Femur (tissue), 1 donor: ENCODE measurements at regions not wholly inside any gene's neighbourhood (a gene's known extent, or its start where the extent isn't known, plus 50 kb on each side); places are given as distances from the start of the nearest gene placed in this dataset.
A peak's percentile ranks its signal among the peaks of the same experiment; 100 is the strongest.

Experiments
- DNase-seq: peaks from one replicate; pipeline ENCODE4 v3.0.0-alpha.2; 2017

DNA sequence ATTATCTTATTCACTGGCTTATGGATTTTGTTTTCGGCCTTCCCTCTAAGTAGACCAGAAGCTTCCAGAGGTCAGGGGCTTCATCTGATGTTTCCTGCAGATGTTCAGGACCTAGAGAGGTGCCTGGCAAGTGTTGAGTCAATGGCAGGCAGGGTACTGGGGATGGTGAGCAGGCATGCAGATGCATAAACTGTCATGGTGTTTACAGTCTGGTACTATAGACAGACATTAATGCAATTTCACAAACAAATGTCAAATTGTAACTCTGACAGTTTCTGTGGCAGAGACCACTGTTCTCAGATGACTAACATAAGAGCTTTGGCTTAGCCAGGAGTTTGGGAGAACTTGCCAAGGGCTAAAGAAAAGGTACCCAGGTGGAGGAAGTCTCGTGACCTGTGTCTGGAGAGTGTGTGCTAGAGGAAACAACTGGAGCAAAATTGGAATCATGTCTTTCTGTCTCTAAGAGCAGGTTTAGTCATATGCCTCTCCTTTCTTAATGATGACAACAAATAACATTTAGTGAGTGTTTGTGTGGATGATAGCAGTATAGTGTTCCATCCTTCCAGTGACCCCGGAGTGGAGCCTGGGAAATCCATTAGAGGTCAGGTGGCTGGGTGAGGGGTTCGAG is 53.7 kb upstream of the TRAK1 start:
- DNase-seq: no peak

DNA sequence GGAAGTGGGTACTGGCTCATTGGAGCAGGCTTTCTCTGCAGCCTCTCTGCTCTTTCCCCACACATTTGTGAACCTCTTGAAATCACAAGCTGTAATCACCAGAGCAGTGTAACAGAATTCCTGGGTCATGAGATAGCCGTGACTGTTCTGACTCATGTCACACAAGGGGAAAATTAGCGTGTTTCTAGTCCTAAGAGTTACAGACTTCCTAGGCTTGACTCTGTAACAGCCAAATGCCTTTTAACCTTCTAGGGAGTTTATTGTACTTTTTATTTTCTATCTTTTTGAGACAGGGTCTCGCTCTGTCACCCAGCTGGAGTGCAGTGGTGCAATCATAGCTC is 54.7 kb upstream of the TRAK1 start:
- DNase-seq: peak; percentile 64

DNA sequence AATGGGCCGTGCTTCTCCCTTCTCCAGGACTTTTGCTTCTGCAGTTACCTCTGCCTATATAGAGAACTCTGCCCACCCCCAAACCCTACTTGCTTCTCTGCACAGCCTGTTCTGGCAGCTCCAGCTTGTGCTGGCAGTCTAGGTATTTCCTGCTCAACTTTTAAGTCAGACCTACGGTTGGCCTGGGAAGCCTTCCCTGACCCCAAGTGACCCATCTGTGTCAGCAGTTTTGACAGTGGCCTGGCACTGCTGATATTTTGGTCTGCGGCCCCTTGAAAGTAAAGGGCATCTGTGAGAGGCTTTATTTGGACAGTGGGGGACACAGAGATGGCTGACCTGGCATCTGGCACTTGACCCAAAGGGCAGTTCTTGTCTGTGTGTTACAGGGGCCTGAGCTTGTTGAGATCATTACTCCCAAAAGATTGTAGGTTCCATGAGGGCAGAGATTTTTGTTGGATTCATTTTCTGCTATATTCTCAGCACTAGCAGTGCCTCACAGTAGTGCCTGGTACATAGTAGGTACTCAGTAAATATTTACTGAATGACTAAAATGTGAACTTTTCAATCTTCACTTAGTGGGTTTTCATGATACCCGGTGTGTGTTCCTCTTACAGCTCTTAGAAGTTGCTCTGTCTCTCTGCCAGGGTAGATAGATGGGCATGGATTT is 55.2 kb upstream of the TRAK1 start:
- DNase-seq: no peak

DNA sequence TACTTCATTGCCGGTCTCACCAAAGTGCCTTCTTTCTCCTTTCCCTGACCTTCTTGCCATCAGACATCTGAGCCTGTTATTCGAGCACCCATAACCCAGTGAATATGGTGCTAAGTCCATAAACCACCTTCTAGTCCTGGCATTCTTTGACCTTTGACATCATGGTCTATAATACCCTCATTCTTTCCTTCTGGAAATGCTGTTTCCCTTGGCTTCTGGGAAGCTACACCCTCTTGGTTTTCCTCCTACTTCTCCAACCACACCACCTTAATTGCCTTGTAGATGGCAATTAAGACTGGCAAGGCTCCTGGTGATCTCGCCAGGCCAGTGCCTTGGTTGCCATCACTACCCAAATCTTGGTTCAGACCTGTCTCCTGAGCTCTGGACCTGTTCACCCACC is 56.1 kb upstream of the TRAK1 start:
- no peak for DNase-seq

DNA sequence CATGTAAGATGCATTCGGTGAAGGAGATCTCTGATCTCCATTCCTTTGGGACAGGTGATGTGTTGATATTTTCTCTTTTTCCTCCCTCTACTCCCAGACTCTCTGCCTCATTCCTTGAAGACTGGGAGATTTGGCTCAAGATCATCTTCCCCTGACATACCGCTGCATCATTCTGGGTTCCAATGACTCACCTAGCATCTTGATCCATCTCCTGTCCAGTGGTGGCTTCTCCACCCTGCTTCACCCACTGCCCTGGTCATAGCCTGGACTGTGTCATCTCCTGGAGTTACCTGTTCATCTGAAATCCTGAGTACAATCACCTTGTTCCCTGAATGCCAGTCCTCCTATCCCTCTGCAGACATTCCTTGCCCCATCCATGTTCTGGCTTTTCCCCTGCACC is 57.4 kb upstream of the TRAK1 start:
- DNase-seq: no peak

DNA sequence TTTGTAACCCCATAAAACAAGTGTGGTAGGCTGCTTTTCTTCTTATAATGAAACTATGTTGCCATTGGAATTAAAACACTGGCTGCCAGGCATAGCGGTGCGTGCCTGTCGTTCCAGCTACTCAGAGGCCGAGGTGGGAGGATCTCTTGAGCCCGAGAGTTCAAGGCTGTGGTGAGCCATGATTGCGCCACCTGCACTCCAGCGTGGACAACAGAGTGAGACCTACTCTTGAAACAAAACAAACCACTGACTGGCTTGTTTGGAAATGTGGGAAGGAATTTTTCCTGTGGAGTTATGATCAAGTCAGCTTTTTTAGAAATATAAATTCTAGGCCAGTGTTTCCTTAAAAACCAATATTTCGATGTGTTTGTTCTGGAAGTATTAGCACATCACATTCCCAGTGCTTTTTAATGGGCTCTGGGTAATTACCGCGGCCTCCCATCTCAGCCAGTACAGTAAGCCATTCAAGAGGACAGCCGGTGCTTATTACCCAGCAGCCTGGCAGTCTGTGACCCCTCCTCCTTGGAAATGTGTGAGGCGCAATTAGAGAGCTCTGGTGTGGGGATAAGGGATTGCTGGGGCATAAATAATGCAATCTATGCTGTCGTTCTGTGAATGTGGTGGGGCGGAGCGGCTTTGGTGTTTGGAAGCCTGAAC is 58.3 kb upstream of the TRAK1 start:
- peak; percentile 67 for DNase-seq

DNA sequence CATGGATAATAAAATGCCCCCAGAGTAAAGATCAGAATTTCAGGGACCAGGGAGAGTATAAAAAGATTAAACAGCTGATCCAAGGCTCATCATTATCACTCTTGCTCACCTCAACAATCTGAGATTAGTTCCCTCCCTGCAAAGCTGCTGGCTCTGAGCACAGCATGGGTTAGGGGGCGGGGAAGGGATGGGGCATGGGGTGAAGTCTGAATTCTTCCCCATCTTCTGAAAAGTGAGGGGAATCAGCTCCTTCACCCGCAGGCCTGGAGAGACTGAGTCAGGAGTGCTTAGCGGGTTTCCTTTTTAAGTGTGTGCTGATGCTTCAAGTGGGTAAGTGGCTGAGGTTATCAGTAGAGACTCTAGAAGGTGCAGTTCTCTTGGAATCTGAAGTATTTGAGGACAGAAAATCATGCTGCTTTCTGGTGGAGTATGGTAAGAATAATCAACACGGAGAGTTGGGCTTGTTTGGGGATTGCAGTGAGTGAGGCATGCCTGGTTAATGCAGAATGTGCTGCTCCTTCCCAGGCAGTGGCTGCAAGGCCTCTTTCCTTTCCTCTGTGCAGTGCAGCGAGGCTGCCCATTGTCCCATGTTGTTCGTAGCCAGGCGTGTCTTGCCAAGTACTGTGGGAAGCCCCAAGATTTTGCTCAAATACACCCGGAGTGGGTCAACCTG is 59.2 kb upstream of the TRAK1 start:
- no peak for DNase-seq

DNA sequence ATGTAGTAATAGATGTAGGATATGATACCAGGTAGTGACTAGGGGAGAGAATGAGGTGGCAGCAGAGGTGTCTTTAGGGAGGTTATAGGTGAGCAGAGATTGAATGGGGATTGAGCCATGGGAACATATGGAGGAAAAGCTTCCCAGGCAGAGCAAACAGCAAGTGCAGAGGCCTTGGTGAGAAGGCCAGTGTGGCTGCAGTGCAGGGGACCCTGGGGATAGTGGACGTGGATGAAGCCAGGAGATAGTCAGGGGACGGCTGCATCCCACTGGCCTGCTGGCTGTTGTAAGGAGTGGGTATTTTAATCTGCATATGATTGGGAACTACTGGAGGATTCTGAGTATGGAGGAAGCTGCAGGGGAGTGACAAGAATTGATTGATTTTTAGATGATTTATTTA is 62.7 kb upstream of the TRAK1 start:
- no peak for DNase-seq

DNA sequence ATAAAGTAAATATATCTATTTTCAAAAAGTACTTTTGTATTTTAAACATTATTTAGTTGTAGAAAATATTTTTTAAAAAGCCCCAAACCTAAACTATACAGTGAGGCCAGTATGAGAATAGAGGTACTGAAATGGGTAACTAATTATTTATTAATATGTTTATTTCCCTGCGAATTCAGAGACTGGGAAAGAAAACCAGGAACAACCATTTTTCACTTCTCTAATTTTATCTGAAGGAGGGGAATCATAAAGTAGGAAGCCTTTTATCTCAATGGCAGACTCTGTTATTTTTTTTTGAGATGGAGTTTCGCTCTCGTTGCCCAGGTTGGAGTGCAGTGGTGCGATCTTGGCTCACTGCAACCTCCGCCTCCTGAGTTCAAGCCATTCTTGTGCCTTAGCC is 63.6 kb upstream of the TRAK1 start:
- no peak for DNase-seq

DNA sequence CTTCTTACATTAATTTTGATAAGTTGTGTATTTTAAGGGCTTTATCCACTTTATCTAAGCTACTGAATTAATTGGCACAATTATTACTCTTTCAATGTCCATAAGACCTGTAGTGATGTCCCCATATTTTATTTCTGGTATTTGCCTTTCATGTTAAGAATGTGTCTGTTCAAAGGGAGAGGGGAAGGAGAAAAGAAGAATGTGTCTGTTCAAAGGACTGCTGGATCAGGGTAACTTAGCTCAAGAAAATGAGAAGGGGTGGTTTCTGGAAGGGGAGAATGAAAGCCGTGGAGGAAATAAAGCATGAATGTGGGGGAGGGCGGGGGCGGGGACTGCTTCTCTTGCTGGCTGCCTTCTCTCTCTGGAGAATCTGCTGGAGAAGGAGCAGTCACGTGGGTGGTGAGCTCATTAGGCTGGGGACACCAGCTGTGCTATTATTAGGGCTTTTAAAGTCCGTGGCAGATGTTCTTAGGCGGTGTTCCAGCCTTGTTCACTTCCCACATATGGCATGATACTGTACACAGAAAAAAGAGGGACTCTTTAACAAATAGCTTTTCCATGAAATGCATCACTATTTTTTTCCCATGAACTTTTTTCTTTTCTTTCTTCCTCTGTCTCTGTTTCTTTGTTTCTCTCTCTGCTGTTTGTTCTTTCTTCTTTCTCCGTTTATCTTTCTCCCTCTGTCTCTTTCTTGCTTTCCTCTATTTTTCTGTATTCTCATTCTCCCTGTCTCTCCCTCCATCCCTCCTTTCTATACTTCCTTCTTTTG is 63.7 kb upstream of the ULK4 start:
- peak; percentile 97 for DNase-seq

DNA sequence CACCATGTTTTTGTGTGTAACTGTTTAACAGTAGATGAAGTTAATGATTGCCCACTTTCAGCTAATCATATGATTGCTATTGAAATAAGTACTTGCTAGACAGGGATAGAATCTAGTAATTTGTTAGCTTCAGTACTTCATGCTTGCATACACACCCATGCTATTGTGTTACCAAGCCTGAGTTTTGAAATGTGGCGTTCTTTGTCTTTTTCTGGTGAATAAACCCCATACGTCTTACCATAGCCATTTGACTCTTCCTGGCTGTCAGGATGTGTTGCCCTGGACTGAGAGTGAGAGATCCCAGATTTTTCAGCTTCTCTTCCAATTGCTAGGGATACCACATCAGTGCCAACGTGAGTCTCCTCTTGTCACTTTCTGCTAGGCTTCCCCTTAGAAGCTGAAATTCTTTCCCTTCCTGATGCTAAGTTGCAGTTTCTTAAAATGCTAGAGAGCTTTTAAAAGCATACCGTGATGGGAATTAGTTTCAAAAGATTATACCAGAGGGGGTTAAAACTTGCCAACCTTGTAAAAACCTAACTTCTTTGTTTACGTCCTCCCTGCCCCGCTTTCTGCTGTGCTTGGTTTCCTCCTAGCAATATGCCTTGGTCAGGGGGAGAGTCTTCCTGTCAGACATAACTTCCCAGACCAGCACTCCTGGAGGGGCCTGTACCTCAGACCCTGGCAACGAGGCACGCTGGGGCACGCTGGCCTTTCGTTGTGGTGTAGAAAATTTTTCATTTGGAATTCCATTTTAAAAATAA is 62.9 kb upstream of the ULK4 start:
- DNase-seq: peak; percentile 49

DNA sequence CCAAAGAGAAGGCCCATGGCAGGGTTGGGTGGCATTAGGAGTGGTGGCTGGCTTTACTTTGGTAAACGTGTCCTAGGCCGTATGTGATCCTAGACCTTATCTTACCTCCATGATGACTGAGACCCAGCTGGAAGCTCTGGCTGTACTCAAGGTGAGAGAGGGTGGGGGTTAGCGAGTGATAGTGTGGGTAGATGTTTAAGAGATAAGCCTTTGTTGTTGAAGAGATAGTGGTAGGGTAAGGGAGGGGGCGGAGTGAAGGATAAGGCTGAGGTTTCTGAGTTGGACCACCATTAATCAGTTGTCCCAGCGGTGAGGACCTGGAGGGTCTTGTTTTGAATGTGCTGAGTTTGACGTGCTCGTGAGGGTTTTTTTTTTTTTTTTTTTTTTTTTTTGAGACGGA is 61.5 kb upstream of the ULK4 start:
- DNase-seq: no peak

DNA sequence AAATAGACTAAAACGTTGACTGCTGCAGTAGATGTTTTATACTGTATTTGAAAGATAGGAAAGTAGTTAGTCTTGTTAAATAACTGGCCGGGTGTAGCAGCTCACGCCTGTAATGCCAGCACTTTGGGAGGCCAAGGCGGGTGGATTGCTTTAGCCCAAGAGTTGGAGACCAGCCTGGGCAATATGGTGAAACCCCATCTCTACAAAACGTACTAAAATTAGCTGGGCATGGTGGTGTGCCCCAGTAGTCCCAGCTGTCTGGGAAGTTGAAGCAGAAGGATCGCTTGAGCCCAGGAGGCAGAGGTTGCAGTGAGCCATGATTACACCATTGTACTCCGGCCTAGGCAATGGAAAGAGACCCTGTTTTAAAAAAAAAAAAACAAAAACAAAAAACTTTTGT is 60.5 kb upstream of the ULK4 start:
- no peak for DNase-seq

DNA sequence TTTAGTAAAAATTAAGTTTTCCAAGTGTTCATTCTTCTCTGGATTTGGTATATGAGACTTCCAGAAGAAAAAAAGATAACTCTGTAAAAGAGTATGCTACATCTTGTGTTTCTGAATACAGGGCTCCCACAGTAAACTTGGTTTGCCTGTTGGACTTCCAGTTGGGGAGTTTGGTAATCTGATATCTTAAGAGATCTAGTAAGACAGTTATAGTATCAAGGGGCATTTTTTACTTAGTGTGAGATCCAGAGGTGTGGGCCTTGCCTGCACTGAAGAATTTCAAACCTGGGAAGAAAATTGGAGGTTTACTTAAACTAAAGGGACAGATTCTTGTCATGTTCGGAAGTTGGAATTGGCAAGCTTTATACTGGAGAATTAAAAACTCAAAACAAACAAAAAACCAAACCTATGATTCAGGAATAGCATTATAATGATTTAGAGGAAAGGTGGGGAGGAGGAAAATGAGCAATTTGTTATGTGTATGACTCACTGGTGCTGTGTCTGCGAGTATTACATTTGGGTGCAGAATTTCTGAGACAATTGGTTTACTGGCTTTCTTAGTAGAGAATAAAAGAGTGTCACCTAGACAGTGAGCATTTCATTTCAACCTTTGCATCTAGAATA is 58.9 kb upstream of the ULK4 start:
- DNase-seq: no peak

DNA sequence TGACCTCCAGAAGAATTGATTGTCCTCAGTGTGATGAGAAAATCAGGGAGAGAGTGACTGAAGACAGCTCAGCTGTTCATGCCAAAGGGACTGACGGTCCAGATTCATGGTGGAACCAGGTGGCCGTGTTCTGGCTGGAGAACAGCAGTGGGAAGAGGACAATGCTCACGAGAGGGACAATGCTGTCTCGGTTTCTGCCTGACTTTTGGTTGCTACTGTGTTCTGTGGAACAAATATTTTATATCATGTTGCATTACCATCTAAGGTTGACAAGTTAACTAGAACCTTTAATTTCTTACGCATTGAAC is 58.0 kb upstream of the ULK4 start:
- no peak for DNase-seq

DNA sequence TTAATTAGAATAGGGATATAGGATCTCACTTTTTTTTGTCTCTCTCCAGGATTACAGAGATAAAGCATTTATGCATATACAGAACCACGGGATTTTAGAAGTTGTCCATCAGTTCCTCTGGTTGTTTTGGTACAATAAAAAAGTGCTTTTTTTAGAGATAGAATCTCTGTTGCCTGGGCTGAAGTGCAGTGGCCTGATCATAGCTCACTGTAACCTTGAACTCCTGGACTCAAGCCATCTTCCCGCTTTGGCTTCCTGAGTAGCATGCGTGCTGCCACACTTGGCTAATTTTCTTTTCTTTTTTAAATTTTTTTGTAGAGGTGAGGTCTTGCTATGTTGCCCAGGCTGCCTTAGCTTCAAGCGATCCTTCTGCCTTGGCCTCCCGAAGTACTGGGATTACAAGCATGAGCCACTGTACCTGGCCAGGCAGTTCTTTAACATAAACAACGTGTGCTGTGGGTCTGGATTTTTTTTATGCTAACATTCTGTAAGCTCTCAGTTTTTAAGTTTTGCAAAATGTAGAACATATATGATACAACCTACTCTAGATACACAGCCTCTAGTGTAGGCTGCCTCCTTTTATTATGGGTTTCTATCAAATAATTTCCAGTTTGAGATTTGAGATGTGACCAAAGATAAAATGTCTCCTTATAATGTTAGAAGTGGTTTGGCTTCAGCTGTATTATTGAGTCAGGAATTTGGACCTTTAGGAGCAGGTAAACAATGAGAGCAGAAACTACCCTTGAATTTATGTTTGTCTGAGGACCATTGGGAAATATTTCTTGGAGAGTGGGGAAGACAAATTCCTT is 57.4 kb upstream of the ULK4 start:
- DNase-seq: no peak

DNA sequence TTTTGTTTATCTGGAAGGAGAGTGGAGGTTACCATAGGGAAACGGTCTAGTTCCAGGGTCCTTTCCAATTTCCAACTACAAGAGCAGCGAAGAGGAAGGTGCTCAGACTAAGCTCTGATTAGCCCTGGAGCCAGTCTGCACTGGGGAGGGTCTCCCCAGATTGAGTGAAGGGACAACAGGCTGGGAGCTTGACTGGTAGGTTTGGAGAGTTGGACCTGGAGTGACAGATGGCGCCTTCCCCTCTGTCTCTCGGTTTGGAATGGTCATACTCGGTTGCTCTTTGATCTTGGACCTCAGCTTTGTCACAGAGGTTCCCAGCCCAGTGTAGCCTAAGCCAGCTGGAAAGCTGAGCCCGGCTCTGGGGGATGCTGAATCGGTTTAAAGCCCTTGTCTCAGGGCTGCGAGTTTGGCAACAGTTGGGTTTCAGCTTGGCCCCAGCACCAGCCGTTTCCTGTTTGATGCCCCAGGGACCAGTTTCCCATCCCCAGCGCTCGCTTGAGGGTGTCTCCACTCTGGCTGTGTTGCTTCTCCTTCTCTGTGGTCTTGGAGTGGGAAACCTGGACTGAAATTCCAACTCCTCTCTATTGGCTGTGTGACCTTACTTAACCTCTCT is 53.1 kb upstream of the ULK4 start:
- peak; percentile 78 for DNase-seq

DNA sequence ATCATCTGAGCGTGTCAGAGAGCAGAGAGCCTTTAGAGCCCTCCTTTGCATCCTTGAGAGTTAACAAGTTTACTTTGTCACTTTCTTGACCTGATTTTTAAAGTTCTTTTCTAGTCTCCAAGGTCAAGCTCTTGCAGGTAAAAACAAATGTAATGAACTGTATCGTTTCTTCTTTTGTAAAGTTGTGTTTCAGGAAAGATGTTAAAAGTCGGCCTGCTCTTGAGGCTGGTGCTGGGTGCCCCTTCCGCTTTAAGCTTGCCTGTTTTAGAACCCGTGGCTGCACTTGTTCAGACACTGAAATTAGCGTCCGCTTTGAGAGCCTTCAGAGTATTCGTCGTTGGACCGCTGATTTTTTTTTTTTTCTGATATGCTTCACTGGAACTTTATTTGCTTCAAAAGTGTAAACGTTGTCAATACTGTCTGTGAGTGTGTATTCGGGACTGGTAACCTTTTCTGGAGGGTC is 52.6 kb upstream of the ULK4 start:
- DNase-seq: peak; percentile 48

DNA sequence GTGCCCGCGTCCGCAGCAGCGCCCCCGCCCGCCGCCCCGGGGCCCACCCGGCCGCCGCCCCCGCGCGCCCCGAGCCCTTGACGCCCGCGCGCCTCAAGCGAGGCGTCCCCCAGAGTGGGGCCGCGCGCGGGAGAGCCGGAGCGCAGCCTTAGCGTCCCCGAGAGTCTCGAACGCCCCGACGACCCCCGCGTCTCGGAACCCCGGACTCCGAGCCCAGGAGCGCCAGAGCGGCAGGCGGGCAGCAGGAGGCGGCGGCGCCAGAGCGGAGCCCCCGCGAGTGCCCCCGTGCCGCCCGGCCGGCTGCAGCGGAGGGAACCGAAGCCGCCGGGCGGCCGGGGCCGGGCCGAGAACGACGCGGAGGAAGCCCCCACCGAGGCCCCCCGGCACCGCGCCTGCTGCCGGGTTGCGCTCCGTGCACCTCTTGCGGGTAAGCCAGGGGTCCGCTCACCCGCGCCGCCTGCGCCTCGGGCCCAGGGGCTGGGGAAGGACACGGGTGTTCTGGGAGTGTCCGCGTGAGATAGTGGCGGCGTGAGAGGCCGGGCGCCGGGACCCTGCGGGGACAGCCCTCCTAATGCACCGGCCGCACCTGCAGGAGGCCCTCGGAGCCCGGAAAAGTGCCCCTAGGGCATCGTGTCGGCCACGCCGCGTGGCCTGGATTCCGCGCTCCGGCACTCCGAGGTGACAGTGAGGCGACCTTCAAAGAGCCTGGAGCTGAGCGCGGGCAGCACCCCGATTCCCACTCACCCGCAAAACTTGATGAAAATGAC is 52.0 kb upstream of the ULK4 start:
- DNase-seq: peak; percentile 47
